ENCODE measurements at regions not wholly inside any gene's neighbourhood (a gene's known extent, or its start where the extent isn't known, plus 50 kb on each side); places are given as distances from the start of the nearest gene placed in this dataset.

DNA sequence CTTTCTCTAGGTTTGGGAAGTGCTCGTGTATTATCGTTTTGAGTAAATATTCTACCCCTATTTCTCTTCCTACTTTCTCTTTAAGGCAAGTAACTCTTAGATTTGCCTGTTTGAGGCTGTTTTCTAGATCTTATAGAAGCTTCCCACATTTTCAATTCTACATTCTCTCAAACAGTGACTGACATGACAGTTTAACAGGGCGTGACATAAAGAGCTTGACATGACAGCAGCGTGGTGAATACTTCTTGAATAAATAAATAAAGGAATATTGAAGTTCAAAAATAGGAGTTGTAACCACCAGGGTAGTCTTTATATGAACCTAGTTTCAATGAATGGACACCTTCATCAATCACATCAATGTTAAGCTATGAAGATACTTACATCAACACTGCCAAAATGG, 162.0 kb downstream of the TRAM1L1 start:
- TF ChIP-seq, protein P1, sequence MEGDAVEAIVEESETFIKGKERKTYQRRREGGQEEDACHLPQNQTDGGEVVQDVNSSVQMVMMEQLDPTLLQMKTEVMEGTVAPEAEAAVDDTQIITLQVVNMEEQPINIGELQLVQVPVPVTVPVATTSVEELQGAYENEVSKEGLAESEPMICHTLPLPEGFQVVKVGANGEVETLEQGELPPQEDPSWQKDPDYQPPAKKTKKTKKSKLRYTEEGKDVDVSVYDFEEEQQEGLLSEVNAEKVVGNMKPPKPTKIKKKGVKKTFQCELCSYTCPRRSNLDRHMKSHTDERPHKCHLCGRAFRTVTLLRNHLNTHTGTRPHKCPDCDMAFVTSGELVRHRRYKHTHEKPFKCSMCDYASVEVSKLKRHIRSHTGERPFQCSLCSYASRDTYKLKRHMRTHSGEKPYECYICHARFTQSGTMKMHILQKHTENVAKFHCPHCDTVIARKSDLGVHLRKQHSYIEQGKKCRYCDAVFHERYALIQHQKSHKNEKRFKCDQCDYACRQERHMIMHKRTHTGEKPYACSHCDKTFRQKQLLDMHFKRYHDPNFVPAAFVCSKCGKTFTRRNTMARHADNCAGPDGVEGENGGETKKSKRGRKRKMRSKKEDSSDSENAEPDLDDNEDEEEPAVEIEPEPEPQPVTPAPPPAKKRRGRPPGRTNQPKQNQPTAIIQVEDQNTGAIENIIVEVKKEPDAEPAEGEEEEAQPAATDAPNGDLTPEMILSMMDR (IDR thresholded peaks at IDR 0.05) = no peak
- no peak for TF ChIP-seq POLR2A (IDR thresholded peaks at IDR 0.05)
